HG03565 (cell line): ENCODE measurements at regions not wholly inside any gene's neighbourhood (a gene's known extent, or its start where the extent isn't known, plus 50 kb on each side); places are given as distances from the start of the nearest gene placed in this dataset.

Experiments used
- ATAC-seq: cut with Tn5 transposase; IDR thresholded peaks from one replicate; pipeline ENCODE4 v1.9.1; 2021; ENCODE audit warnings: mild to moderate bottlenecking, moderate library complexity; ENCODE audit not compliant: unreplicated experiment

- no peak for ATAC-seq
These were observed 109.9 kb upstream of the PAXBP1 start for GRCh38 chr21:32881458-32881857.

- ATAC-seq, result no peak
These were observed 112.5 kb upstream of the PAXBP1 start for GRCh38 chr21:32884062-32884461.

GRCh38 chr21:32886339-32886738 lies 114.8 kb upstream of the PAXBP1 start:
- no peak for ATAC-seq

GRCh38 chr21:32887026-32887425 lies 115.5 kb upstream of the PAXBP1 start:
- no peak for ATAC-seq

GRCh38 chr21:32888971-32889370 lies 117.4 kb upstream of the PAXBP1 start:
- no peak for ATAC-seq

- ATAC-seq, result no peak
These were observed 118.0 kb upstream of the PAXBP1 start for GRCh38 chr21:32889596-32889995.

GRCh38 chr21:32894321-32894720 lies 122.8 kb upstream of the PAXBP1 start:
- no peak for ATAC-seq

- no peak for ATAC-seq
These were observed 124.9 kb upstream of the OLIG2 start for GRCh38 chr21:32900814-32901213.

GRCh38 chr21:32907521-32907920 lies 118.2 kb upstream of the OLIG2 start:
- no peak for ATAC-seq

- ATAC-seq, result no peak
These were observed 117.2 kb upstream of the OLIG2 start for GRCh38 chr21:32908534-32908933.

- ATAC-seq, result no peak
These were observed 116.3 kb upstream of the OLIG2 start for GRCh38 chr21:32909393-32909792.

GRCh38 chr21:32914424-32915039 lies 111.2 kb upstream of the OLIG2 start:
- no peak for ATAC-seq

GRCh38 chr21:32915099-32915498 lies 110.6 kb upstream of the OLIG2 start:
- ATAC-seq, result no peak

GRCh38 chr21:32916088-32916487 lies 109.6 kb upstream of the OLIG2 start:
- ATAC-seq, result no peak

- ATAC-seq, result no peak
These were observed 109.1 kb upstream of the OLIG2 start for GRCh38 chr21:32916522-32917099.

GRCh38 chr21:32917362-32918135 lies 108.2 kb upstream of the OLIG2 start:
- ATAC-seq, result no peak

- no peak for ATAC-seq
These were observed 107.1 kb upstream of the OLIG2 start for GRCh38 chr21:32918478-32919120.

GRCh38 chr21:32920474-32920873 lies 105.3 kb upstream of the OLIG2 start:
- ATAC-seq, result no peak

- no peak for ATAC-seq
These were observed 104.0 kb upstream of the OLIG2 start for GRCh38 chr21:32921632-32922230.

GRCh38 chr21:32925098-32925497 lies 100.6 kb upstream of the OLIG2 start:
- no peak for ATAC-seq

GRCh38 chr21:32929633-32930038 lies 96.1 kb upstream of the OLIG2 start:
- peak; percentile 69 for ATAC-seq
